Endothelial cell of umbilical vein (primary cell): ENCODE measurements at regions not wholly inside any gene's neighbourhood (a gene's known extent, or its start where the extent isn't known, plus 50 kb on each side); places are given as distances from the start of the nearest gene placed in this dataset.

ENCODE experiments used
- BruUV-seq: library from RNA; stranded (reverse); fragments of 400-500 nt; replicated peaks from 2 replicates; lab custom pipeline; 2021; lab: Mats Ljungman, UMichigan
- CTCF ChIA-PET: fragments of 300-600, 350-600 bp; sonication (Branson Sonifier 250); formaldehyde crosslinking; loops from one replicate; lab custom pipeline; 2021; ENCODE audit warnings: antibody characterized with exemption, inconsistent platforms; lab: Charles Lee
- POLR2A ChIA-PET: fragments of 300-600, 350-600 bp; sonication (Branson Sonifier 250); formaldehyde crosslinking; loops from one replicate; lab custom pipeline; 2021; ENCODE audit warnings: antibody characterized with exemption, inconsistent platforms; lab: Charles Lee
- DNase-seq: peaks from one replicate; pipeline ENCODE4 v3.0.0-alpha.2; 2011; ENCODE audit warnings: low read depth, low spot score
- FAIRE-seq: peaks from 2 replicates; lab custom pipeline; 2011; peaks lifted over from hg19 to GRCh38; lab: Jason Lieb, UNC
- H2AFZ ChIP-seq: 2 replicates; pipeline ENCODE4 v1.6.0; 2012; ENCODE audit warnings: low read depth, low read length, control low read depth, inconsistent platforms
- H3K27ac ChIP-seq: 2 replicates; pipeline ENCODE4 v1.5.1; 2011; ENCODE audit warnings: low read depth, mild to moderate bottlenecking, control low read depth, low read length, moderate library complexity; ENCODE audit not compliant: insufficient read depth
- H3K27me3 ChIP-seq, 2 experiments: 2 replicates each; pipeline versions ENCODE4 v1.6.0 to v1.6.1; 2011; ENCODE audit warnings: low read length in 2 of 2, mixed read lengths in 1 of 2; ENCODE audit not compliant: control insufficient read depth in 2 of 2, insufficient read depth in 2 of 2
- H3K36me3 ChIP-seq, 2 experiments: 2 replicates in 1 of 2; 3 replicates in 1 of 2; pipeline ENCODE4 v1.5.1; 2011; ENCODE audit warnings: low read length in 2 of 2, mild to moderate bottlenecking in 1 of 2, moderate library complexity in 1 of 2; ENCODE audit not compliant: control insufficient read depth in 2 of 2, insufficient read depth in 2 of 2; ENCODE audit errors: extremely low read depth in 1 of 2
- H3K4me1 ChIP-seq: 3 replicates; pipeline ENCODE4 v1.5.1; 2011; ENCODE audit warnings: mild to moderate bottlenecking, low read length; ENCODE audit not compliant: control insufficient read depth, insufficient read depth; ENCODE audit errors: extremely low read depth
- H3K4me2 ChIP-seq: 2 replicates; pipeline ENCODE4 v1.6.1; 2011; ENCODE audit warnings: low read length, control low read depth, mixed read lengths; ENCODE audit not compliant: insufficient read depth
- H3K4me3 ChIP-seq, 3 experiments: fragments of 200-600 bp in 1 of 3; sonication (generic), shearing (Covaris generic) in 1 of 3; replicated peaks in 1 of 3; 2 replicates each; pipeline ENCODE4 v1.5.1; 2011 to 2016; ENCODE audit warnings: control low read depth in 3 of 3, low read length in 3 of 3, mild to moderate bottlenecking in 2 of 3, inconsistent platforms in 1 of 3, low read depth in 1 of 3, moderate library complexity in 1 of 3; ENCODE audit not compliant: insufficient read depth in 1 of 3
- H3K79me2 ChIP-seq: 2 replicates; pipeline ENCODE4 v1.6.0; 2012; ENCODE audit warnings: low read length, inconsistent platforms; ENCODE audit not compliant: control insufficient read depth, insufficient read depth
- H3K9ac ChIP-seq: replicated peaks from 2 replicates; pipeline ENCODE3; 2011; ENCODE audit warnings: low read length, control low read depth; ENCODE audit not compliant: insufficient read depth; ENCODE audit errors: extremely low read depth
- H3K9me1 ChIP-seq: replicated peaks from 3 replicates; pipeline ENCODE4 v1.6.0; 2011; ENCODE audit warnings: mild to moderate bottlenecking, low read length; ENCODE audit not compliant: control insufficient read depth, insufficient read depth; ENCODE audit errors: extremely low read depth
- H3K9me3 ChIP-seq: replicated peaks from 2 replicates; pipeline ENCODE4 v1.5.1; 2012; ENCODE audit warnings: low read length, inconsistent platforms; ENCODE audit not compliant: control insufficient read depth, insufficient read depth
- H4K20me1 ChIP-seq: replicated peaks from 2 replicates; pipeline ENCODE3; 2011; ENCODE audit warnings: mild to moderate bottlenecking, low read length; ENCODE audit not compliant: control insufficient read depth, insufficient read depth; ENCODE audit errors: extremely low read depth
- EZH2 ChIP-seq: IDR thresholded peaks from 2 replicates; pipeline ENCODE4 v1.6.1; 2012; ENCODE audit warnings: borderline replicate concordance, low read depth, mild to moderate bottlenecking, moderate library complexity, low read length, inconsistent platforms; ENCODE audit not compliant: severe bottlenecking
- FOS ChIP-seq: IDR thresholded peaks from 2 replicates; pipeline ENCODE4 v1.6.1; 2011; ENCODE audit warnings: mild to moderate bottlenecking, low read length, moderate library complexity, borderline replicate concordance; ENCODE audit not compliant: insufficient read depth
- GATA2 ChIP-seq: IDR thresholded peaks from 2 replicates; pipeline ENCODE4 v1.7.0; 2011; ENCODE audit warnings: low read depth, mild to moderate bottlenecking, moderate library complexity, mixed read lengths, low read length; ENCODE audit not compliant: insufficient read length, insufficient read depth
- JUN ChIP-seq: IDR thresholded peaks from 2 replicates; pipeline ENCODE4 v1.6.1; 2011; ENCODE audit warnings: borderline replicate concordance, low read depth; ENCODE audit not compliant: insufficient read length, insufficient read depth
- MYC ChIP-seq: IDR thresholded peaks from one replicate; pipeline ENCODE4 v1.6.1; 2011; ENCODE audit warnings: mild to moderate bottlenecking, low read depth, low read length
- POLR2A ChIP-seq: IDR thresholded peaks from 2 replicates; pipeline ENCODE4 v1.6.1; 2012; ENCODE audit warnings: low read depth, mild to moderate bottlenecking, control low read depth, low read length
- POLR2AphosphoS5 ChIP-seq: IDR thresholded peaks from 2 replicates; pipeline ENCODE4 v1.6.1; 2012; ENCODE audit warnings: low read depth, mild to moderate bottlenecking, control low read depth, low read length, moderate library complexity; ENCODE audit not compliant: insufficient read depth
- dilution Hi-C: fragments of 300-500 bp; cut with MboI; formaldehyde crosslinking; loops from one replicate; pipeline ENCODE4 v1.15.0; 2019; ENCODE audit warnings: low sequenced_read_pairs; ENCODE audit not compliant: extremely low pct_ligation_motif_present
- intact Hi-C: fragments of 100-400 bp; cut with micrococcal nuclease; formaldehyde crosslinking; loops from one replicate; pipeline ENCODE4 v1.10.0; 2022
- TF ChIP-seq, protein P1 (sequence below): IDR thresholded peaks from 2 replicates; pipeline ENCODE4 v1.6.1; 2011; ENCODE audit not compliant: insufficient read depth, insufficient read length
- TF ChIP-seq, protein P2 (sequence below), 2 donors: IDR thresholded peaks; 1 replicate in 1 of 2; 2 replicates in 1 of 2; pipeline ENCODE4 v1.5.1; 2011; ENCODE audit warnings: low read length in 2 of 2, mild to moderate bottlenecking in 2 of 2, moderate library complexity in 2 of 2, control low read depth in 1 of 2, inconsistent platforms in 1 of 2, low read depth in 1 of 2; ENCODE audit not compliant: insufficient read depth in 1 of 2; ENCODE audit errors: extremely low read depth in 1 of 2

DNA sequence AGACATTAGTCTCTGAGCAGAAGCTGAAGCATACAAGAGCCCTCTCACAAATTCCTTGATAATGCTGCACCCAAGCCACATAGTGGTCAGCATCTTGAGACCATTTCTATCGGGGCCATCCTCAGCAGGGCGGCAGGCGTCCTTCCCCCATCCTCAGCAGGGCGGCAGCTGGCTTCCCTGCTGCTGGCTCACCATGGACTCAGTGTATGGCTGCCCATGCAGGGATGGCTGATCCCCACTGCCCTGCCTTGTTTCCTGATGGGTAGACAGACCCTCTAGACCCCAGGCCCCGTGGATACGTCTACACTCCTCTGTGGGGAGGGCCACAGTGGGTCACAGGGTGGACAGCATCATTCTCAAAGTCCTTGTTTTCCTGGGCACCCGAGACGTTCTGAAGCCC lies 406.8 kb downstream of the TCERG1L start:
- Histone ChIP-seq H3K9ac (no peak overlapping the region), H4K20me1 (no peaks in the 10 kb centered on the region), H3K4me1 (no peaks in the 10 kb centered on the region), H3K4me2 (no peak overlapping the region), H3K79me2 (no peaks in the 10 kb centered on the region), H3K27ac (no peak overlapping the region), H3K27me3 (no peaks in the 10 kb centered on the region), H3K4me3 (no peak overlapping the region), H3K9me3 (peaks cover 3% of the 10 kb centered on the region), H3K36me3 (no peaks in the 10 kb centered on the region), H3K9me1 (no peaks in the 10 kb centered on the region), H2AFZ (no peak overlapping the region)
- FAIRE-seq (no peak), DNase-seq (no peak)
- dilution Hi-C loops = no loop called here
- intact Hi-C loops = no loop called here
- TF ChIP-seq POLR2AphosphoS5 (no peak), FOS (no peak), EZH2 (no peak), POLR2A (no peak), MYC (no peak), JUN (no peak), GATA2 (no peak)
- TF ChIP-seq, protein P1, sequence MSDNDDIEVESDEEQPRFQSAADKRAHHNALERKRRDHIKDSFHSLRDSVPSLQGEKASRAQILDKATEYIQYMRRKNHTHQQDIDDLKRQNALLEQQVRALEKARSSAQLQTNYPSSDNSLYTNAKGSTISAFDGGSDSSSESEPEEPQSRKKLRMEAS = no peak
- POLR2A ChIA-PET = no interaction called here
- BruUV-seq = no TSS peak
- CTCF ChIA-PET = no interaction called here

DNA sequence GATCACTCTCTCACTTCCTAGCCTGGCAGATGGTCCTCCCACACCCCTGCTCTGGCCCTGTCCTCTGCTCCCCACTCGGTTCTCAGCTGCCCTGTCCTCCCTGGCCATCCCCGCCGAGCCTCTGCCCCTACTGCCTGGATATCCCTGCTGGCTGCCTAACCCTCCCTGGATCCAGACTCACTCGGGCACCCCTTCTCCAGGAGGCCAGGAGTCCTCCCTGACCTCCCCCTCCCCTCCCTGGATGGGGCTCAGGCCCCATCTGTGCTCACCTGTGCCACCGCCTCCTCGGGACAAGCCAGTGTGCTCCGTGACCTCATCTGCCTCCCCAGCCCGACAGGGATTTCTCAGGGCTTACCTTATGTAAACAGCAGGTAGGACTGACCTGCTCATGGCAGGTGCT lies 406.1 kb downstream of the TCERG1L start:
- no peaks in the 10 kb centered on the region for H3K9me1 ChIP-seq
- no peaks in the 10 kb centered on the region for H3K79me2 ChIP-seq
- ChIA-PET POLR2A (no interaction called here), CTCF (no interaction called here)
- no peak overlapping the region for H3K9ac ChIP-seq
- H3K9me3 ChIP-seq = peaks cover 3% of the 10 kb centered on the region
- no peak overlapping the region for H3K4me3 ChIP-seq
- H3K27ac ChIP-seq = no peak overlapping the region
- H3K4me1 ChIP-seq = no peaks in the 10 kb centered on the region
- FAIRE-seq (no peak), DNase-seq (no peak)
- intact Hi-C loops (no loop called here), dilution Hi-C loops (no loop called here)
- no peak overlapping the region for H2AFZ ChIP-seq
- H3K4me2 ChIP-seq = no peak overlapping the region
- no TSS peak for BruUV-seq
- no peaks in the 10 kb centered on the region for H3K27me3 ChIP-seq
- TF ChIP-seq, protein P1 = no peak
- TF ChIP-seq EZH2 = no peak
- no peak for TF ChIP-seq FOS
- no peak for TF ChIP-seq MYC
- no peak for TF ChIP-seq JUN
- no peak for TF ChIP-seq POLR2AphosphoS5
- TF ChIP-seq, protein P2, sequence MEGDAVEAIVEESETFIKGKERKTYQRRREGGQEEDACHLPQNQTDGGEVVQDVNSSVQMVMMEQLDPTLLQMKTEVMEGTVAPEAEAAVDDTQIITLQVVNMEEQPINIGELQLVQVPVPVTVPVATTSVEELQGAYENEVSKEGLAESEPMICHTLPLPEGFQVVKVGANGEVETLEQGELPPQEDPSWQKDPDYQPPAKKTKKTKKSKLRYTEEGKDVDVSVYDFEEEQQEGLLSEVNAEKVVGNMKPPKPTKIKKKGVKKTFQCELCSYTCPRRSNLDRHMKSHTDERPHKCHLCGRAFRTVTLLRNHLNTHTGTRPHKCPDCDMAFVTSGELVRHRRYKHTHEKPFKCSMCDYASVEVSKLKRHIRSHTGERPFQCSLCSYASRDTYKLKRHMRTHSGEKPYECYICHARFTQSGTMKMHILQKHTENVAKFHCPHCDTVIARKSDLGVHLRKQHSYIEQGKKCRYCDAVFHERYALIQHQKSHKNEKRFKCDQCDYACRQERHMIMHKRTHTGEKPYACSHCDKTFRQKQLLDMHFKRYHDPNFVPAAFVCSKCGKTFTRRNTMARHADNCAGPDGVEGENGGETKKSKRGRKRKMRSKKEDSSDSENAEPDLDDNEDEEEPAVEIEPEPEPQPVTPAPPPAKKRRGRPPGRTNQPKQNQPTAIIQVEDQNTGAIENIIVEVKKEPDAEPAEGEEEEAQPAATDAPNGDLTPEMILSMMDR (IDR thresholded peaks at IDR 0.05; ENCODE audit: extremely low read depth in 1 of 2, insufficient read depth in 1 of 2, low read depth in 1 of 2, low read length in 2 of 2) = no peak
- TF ChIP-seq POLR2A = no peak
- TF ChIP-seq GATA2 = no peak
- H3K36me3 ChIP-seq = no peaks in the 10 kb centered on the region
- H4K20me1 ChIP-seq = no peaks in the 10 kb centered on the region
